GM19455 (cell line): ENCODE measurements at regions not wholly inside any gene's neighbourhood (a gene's known extent, or its start where the extent isn't known, plus 50 kb on each side); places are given as distances from the start of the nearest gene placed in this dataset.

ENCODE experiments used
- ATAC-seq: cut with Tn5 transposase; IDR thresholded peaks from one replicate; pipeline ENCODE4 v1.9.1; 2021; ENCODE audit not compliant: unreplicated experiment

GRCh38 chr10:60572511-60573194 is 183.0 kb upstream of the ANK3 start:
- ATAC-seq: no peak

DNA sequence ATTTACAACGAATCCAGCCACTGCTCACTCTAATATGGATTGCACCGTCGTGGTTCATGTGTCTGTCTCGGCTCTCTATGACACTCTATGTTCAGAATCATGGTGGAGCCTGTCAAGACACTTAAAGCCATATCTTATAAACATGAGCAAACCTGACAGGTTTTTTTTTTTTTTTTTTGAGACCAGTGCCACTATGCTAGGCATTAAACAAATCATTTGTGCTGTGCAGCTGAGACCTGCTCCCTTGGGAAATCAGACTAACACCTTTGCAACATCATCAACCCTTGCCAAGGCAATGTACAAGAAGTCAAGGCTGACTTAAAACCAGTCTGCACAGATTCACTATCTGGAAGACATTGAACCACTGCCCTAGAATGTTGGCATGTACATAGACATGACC is 181.2 kb upstream of the ANK3 start:
- no peak for ATAC-seq

- no peak for ATAC-seq
These were observed 180.7 kb upstream of the ANK3 start for GRCh38 chr10:60570272-60570865.

- no peak for ATAC-seq
These were observed 180.0 kb upstream of the ANK3 start for GRCh38 chr10:60569681-60570080.

DNA sequence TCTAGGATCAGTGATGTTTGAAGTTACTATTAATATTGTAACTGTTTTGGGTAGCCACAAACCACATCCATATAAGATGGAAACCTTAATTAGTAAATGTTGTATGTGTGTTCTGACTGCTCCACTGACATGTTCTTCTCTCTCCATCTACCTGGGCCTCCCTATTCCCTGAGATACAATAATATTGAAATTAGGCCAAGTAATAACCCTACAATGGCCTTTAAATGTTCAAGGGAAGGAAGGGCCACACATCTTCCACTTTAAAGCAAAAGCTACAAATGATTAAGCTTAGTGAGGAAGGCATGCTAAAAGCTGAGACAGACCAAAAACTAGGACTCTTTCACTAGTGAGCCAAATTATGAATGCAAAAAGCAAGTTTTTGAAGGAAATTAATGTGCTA is 176.4 kb upstream of the ANK3 start:
- ATAC-seq: no peak

GRCh38 chr10:60565492-60565891 is 175.8 kb upstream of the ANK3 start:
- no peak for ATAC-seq

GRCh38 chr10:60564475-60564874 is 174.8 kb upstream of the ANK3 start:
- ATAC-seq: no peak

- ATAC-seq: no peak
These were observed 170.8 kb upstream of the ANK3 start for GRCh38 chr10:60560451-60560850.

DNA sequence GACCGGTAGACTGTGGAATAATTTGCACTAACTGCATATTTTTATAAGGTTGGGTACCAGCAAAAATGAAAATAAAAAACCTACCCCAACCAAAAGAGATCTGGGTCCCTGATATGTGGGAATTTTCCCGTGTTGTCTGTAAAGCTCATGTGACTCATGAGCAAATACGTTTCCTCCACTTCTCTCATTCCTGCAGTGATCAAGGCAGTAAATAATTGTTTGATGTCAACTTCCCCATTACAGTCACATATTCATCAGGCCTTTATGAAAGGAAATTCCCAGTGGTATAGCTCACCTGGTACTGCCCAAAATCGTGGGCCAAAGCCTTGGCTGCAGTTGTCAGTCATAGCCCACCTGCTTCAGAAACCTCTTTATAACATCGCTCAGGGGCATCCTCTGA is 166.0 kb upstream of the ANK3 start:
- no peak for ATAC-seq

DNA sequence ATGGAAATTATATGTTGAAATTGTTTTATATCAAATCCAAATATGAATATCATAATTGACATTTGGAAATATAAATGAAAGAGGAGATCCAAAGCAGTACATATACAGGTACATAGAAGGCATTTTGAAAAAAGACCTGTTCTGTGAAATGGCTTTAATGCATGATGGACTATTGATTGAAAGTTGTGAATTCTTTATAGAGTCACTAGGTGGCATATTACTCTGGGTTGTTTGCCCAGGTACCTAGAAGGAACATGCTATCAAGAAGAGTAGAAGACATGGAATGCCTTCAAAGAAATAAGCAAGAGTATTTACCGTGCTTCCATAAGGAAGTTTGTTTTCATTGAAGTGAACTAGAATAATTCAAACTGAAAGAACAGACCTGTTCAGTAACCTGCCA is 160.0 kb upstream of the ANK3 start:
- no peak for ATAC-seq

DNA sequence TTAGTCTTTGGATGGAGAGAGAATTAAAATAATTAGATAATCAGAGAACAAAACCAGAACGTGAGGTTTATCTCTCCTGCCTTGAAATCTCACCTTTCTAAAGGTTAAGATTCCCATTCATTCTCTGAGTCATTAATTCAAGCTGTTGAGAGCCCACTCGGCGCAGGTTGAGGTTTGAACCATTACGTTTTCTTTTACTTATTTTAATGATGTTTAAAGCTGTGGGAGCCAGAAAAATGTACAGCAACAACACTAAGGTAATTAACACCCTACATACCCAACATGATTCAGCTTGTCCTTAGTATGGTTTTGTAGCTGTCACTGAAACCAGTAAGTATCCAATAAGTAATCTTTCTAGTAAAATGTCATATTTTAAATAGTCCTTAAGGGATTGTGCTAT is 153.0 kb upstream of the ANK3 start:
- no peak for ATAC-seq

- ATAC-seq: no peak
These were observed 151.8 kb upstream of the ANK3 start for GRCh38 chr10:60541451-60541850.

DNA sequence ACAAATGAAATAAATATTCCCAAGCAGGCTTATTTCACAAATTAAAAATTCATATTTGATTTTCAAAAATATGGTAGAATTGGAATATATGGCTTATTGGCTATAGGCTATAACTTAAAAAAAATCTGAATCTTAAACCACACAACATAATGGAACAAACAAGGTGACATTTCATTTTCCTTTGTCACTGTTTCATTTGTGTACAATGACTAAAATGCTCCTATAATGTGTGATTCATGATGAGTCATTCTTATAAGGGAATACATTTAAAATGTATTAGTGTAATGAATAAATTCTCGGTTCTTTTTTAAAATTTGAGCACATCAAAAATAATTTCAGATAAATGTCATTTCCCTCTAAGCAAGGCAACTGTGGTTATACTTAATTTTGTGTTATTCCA is 148.0 kb upstream of the ANK3 start:
- ATAC-seq: no peak

DNA sequence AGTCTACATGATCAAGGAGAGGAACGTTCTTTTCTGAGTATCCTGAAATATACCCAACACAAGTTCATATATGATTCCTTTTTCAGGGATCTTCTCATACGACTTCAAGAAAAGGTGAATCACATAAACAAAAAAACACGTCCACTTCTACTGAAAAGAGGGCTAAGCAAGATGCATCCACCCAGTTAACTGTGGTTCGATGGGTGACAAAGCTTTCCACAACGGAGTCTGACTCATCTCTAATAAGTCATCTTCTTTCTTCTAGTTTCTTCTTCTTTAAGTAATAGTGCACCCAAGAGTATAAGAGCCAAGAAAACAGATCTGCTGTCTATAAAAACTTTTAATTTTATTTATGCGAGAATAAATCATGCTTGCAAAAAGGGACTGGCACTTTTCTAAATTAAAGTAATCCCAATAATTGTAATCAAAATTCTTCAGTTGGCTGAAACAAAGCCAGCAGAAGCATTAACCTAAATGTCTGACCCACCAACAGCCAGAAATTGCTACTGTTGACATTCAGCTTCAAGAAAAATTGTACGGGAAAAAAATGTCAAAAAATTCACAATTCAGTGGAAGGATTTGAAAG is 146.9 kb upstream of the ANK3 start:
- no peak for ATAC-seq

- no peak for ATAC-seq
These were observed 145.8 kb upstream of the ANK3 start for GRCh38 chr10:60535427-60535826.

- ATAC-seq: no peak
These were observed 145.2 kb upstream of the ANK3 start for GRCh38 chr10:60534761-60535389.

GRCh38 chr10:60532696-60533468 is 143.2 kb upstream of the ANK3 start:
- no peak for ATAC-seq

DNA sequence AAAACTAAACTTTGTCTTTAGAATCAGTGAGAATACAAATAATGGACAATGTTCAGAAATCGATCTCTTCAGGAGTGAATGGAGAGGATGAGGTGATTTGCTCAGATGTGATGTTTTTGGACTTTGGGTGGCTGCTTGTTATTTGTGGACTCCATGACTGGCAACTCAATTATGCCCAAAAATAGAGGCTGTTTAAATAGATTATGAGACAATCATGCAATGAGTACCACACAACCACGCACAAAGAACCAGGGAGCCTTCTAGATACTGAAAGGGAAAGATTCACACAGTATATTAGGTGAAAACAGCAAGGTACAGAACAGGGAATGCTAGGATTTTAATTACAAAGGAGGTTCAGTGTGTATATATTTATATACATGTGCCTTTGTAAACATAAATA is 141.3 kb upstream of the ANK3 start:
- no peak for ATAC-seq

GRCh38 chr10:60527676-60528075 is 138.0 kb upstream of the ANK3 start:
- ATAC-seq: no peak

- no peak for ATAC-seq
These were observed 136.3 kb upstream of the ANK3 start for GRCh38 chr10:60525716-60526585.

DNA sequence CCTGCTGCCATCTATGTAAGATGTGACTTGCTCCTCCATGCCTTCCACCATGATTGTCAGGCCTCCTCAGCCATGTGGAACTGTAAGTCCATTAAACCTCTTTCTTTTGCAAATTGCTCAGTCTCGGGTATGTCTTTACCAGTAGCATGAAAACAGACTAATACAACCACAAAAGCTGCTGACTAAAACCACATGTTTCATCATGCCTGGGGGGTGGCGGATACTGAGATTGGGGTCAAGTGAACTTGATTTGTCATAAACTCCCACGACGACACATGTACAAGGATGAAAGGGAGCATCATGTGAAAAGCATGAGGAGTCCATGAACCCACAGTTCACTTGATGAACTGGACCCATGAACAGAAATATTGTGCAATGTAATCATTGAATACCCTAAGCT is 134.9 kb upstream of the ANK3 start:
- no peak for ATAC-seq
